GM21529 (cell line): ENCODE measurements at regions not wholly inside any gene's neighbourhood (a gene's known extent, or its start where the extent isn't known, plus 50 kb on each side); places are given as distances from the start of the nearest gene placed in this dataset.

ENCODE experiments used
- ATAC-seq: cut with Tn5 transposase; IDR thresholded peaks from one replicate; pipeline ENCODE4 v1.9.1; 2021; ENCODE audit not compliant: unreplicated experiment

GRCh38 chr9:109880276-109881169 is 100.5 kb downstream of the PALM2AKAP2 start:
- ATAC-seq: peak; percentile 93

- no peak for ATAC-seq
These were observed 103.6 kb downstream of the PALM2AKAP2 start for GRCh38 chr9:109883623-109884022.

GRCh38 chr9:109886041-109886440 is 106.0 kb downstream of the PALM2AKAP2 start:
- ATAC-seq: no peak

GRCh38 chr9:109886617-109887016 is 106.6 kb downstream of the PALM2AKAP2 start:
- peak; percentile 82 for ATAC-seq

- peak; percentile 36 for ATAC-seq
These were observed 107.1 kb downstream of the PALM2AKAP2 start for GRCh38 chr9:109887079-109887478.

- no peak for ATAC-seq
These were observed 108.7 kb downstream of the PALM2AKAP2 start for GRCh38 chr9:109888695-109889094.

GRCh38 chr9:109889456-109889855 is 109.5 kb downstream of the PALM2AKAP2 start:
- no peak for ATAC-seq

- ATAC-seq: no peak
These were observed 113.2 kb downstream of the PALM2AKAP2 start for GRCh38 chr9:109893241-109893640.

GRCh38 chr9:109894473-109894872 is 114.5 kb downstream of the PALM2AKAP2 start:
- no peak for ATAC-seq

GRCh38 chr9:109894921-109895758 is 115.1 kb downstream of the PALM2AKAP2 start:
- peak; percentile 74 for ATAC-seq

- no peak for ATAC-seq
These were observed 121.2 kb downstream of the PALM2AKAP2 start for GRCh38 chr9:109901201-109901600.

- no peak for ATAC-seq
These were observed 123.6 kb downstream of the PALM2AKAP2 start for GRCh38 chr9:109903515-109904138.

GRCh38 chr9:109904666-109905065 is 124.7 kb downstream of the PALM2AKAP2 start:
- no peak for ATAC-seq

GRCh38 chr9:109905472-109905871 is 125.5 kb downstream of the PALM2AKAP2 start:
- ATAC-seq: no peak

- no peak for ATAC-seq
These were observed 126.9 kb downstream of the PALM2AKAP2 start for GRCh38 chr9:109906766-109907382.

GRCh38 chr9:109907400-109907799 is 127.4 kb downstream of the PALM2AKAP2 start:
- ATAC-seq: peak; percentile 86

- no peak for ATAC-seq
These were observed 127.9 kb downstream of the PALM2AKAP2 start for GRCh38 chr9:109907810-109908458.

GRCh38 chr9:109908459-109909390 is 128.7 kb downstream of the PALM2AKAP2 start:
- no peak for ATAC-seq
